ENCODE measurements at regions not wholly inside any gene's neighbourhood (a gene's known extent, or its start where the extent isn't known, plus 50 kb on each side); places are given as distances from the start of the nearest gene placed in this dataset.

DNA sequence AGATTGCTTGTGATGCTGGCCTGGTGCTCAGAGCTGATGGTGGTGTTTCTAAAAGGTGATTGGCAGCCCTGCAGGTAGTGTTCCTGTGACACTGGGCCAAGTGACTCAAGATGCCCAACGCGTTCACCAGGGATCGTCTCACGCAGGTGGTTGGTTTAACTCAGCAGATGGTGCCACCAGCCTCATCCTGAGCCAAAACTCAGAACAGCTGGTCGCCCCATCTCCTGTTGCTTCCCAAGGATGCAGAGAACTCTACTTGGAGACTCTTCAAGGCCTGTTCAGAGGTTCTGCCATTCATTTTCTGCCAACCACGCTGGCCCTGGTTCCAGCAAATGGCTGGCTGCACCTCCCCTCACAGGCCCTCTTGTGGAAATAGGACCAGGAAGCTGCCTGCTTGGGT is 394.4 kb downstream of the CDH26 start:
- Histone ChIP-seq H3K9me1 (ENCODE audit: insufficient read depth, low read length) (no peaks in the 10 kb centered on the region), H2BK20ac (ENCODE audit: low read depth, low read length) (no peak overlapping the region), H2BK5ac (ENCODE audit: low read depth, low read length, poor library complexity, severe bottlenecking) (no peak overlapping the region), H2AK9ac (replicated peaks; ENCODE audit: low read depth, low read length, poor library complexity) (no peak overlapping the region), H3K4me3 (ENCODE audit: insufficient read depth, low read depth, low read length) (no peak overlapping the region), H3K23ac (ENCODE audit: low read depth, low read length) (no peak overlapping the region), H2AK5ac (ENCODE audit: low read depth, low read length) (no peak overlapping the region), H3K14ac (replicated peaks; ENCODE audit: low read depth, low read length) (no peak overlapping the region), H3K56ac (ENCODE audit: extremely low read depth, insufficient read depth, low read length) (no peak overlapping the region), H3K4me2 (ENCODE audit: low read depth, low read length) (no peak overlapping the region), H3K9ac (ENCODE audit: low read depth, low read length) (no peak overlapping the region), H3K4me1 (ENCODE audit: control insufficient read depth, insufficient read depth, low read length) (no peaks in the 10 kb centered on the region), H4K5ac (ENCODE audit: low read depth, low read length) (no peak overlapping the region), H2AFZ (replicated peaks; ENCODE audit: low read length, poor library complexity) (no peak overlapping the region), H3K27me3 (ENCODE audit: control insufficient read depth, insufficient read depth, low read length) (no peaks in the 10 kb centered on the region), H3K4ac (ENCODE audit: low read depth, low read length) (no peak overlapping the region), H3K79me1 (ENCODE audit: low read depth in 1 of 2, low read length in 2 of 2) (no peaks in the 10 kb centered on the region), H3K9me3 (ENCODE audit: control insufficient read depth, insufficient read depth, low read length) (peaks cover 16% of the 10 kb centered on the region), H3K18ac (ENCODE audit: low read depth, low read length) (no peak overlapping the region), H3K27ac (ENCODE audit: insufficient read depth, low read length) (no peak overlapping the region), H2BK15ac (ENCODE audit: low read depth, low read length) (no peak overlapping the region), H4K20me1 (ENCODE audit: insufficient read depth, low read length) (no peaks in the 10 kb centered on the region), H4K8ac (ENCODE audit: low read depth in 2 of 2, low read length in 2 of 2) (no peak overlapping the region), H4K91ac (ENCODE audit: insufficient read depth, low read depth, low read length) (no peak overlapping the region), H3K36me3 (ENCODE audit: control insufficient read depth, insufficient read depth, low read length) (no peaks in the 10 kb centered on the region), H2BK120ac (ENCODE audit: low read depth, low read length) (no peak overlapping the region)
- CTCF ChIA-PET: no interaction called here
- DNase-seq (no peak), ATAC-seq (ENCODE audit: low read depth) (no peak)
- 77% methylated on average over 5 of the region's 6 CpGs; no CpG with 5 or more reads in 1 of the 2 experiments for WGBS, 2 experiments (ENCODE audit: extremely low coverage in 2 of 2, insufficient read length in 1 of 2)
- no peak for TF ChIP-seq NFE2L2 (IDR thresholded peaks at IDR 0.05; ENCODE audit: low read depth, low read length)
- TF ChIP-seq, protein P1, sequence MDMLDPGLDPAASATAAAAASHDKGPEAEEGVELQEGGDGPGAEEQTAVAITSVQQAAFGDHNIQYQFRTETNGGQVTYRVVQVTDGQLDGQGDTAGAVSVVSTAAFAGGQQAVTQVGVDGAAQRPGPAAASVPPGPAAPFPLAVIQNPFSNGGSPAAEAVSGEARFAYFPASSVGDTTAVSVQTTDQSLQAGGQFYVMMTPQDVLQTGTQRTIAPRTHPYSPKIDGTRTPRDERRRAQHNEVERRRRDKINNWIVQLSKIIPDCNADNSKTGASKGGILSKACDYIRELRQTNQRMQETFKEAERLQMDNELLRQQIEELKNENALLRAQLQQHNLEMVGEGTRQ (IDR thresholded peaks at IDR 0.05; ENCODE audit: low read depth, low read length): no peak
- no peak for TF ChIP-seq POLR2A (IDR thresholded peaks at IDR 0.05; ENCODE audit: low read depth, low read length)
- no peak for TF ChIP-seq MAFK (IDR thresholded peaks at IDR 0.05; ENCODE audit: low read depth, low read length)
- no peak for TF ChIP-seq RCOR1 (IDR thresholded peaks at IDR 0.05; ENCODE audit: insufficient replicate concordance, low read length)
- no peak for TF ChIP-seq BHLHE40 (IDR thresholded peaks at IDR 0.05; ENCODE audit: low read depth, low read length)
- no peak for TF ChIP-seq CEBPB (IDR thresholded peaks at IDR 0.05; ENCODE audit: low read depth, low read length)
- TF ChIP-seq MAZ (IDR thresholded peaks at IDR 0.05; ENCODE audit: borderline replicate concordance, low read depth, low read length): no peak
- TF ChIP-seq RAD21 (IDR thresholded peaks at IDR 0.05; ENCODE audit: low read length): no peak
- no peak for TF ChIP-seq MXI1 (IDR thresholded peaks at IDR 0.05; ENCODE audit: borderline replicate concordance, low read depth, low read length)
- TF ChIP-seq CHD1 (IDR thresholded peaks at IDR 0.05; ENCODE audit: low read depth, low read length): no peak
- TF ChIP-seq, protein P2, sequence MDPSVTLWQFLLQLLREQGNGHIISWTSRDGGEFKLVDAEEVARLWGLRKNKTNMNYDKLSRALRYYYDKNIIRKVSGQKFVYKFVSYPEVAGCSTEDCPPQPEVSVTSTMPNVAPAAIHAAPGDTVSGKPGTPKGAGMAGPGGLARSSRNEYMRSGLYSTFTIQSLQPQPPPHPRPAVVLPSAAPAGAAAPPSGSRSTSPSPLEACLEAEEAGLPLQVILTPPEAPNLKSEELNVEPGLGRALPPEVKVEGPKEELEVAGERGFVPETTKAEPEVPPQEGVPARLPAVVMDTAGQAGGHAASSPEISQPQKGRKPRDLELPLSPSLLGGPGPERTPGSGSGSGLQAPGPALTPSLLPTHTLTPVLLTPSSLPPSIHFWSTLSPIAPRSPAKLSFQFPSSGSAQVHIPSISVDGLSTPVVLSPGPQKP (IDR thresholded peaks at IDR 0.05; ENCODE audit: borderline replicate concordance, low read depth, low read length): no peak
- TF ChIP-seq FOS (IDR thresholded peaks at IDR 0.05; ENCODE audit: low read depth, low read length): no peak
- TF ChIP-seq, protein P3, sequence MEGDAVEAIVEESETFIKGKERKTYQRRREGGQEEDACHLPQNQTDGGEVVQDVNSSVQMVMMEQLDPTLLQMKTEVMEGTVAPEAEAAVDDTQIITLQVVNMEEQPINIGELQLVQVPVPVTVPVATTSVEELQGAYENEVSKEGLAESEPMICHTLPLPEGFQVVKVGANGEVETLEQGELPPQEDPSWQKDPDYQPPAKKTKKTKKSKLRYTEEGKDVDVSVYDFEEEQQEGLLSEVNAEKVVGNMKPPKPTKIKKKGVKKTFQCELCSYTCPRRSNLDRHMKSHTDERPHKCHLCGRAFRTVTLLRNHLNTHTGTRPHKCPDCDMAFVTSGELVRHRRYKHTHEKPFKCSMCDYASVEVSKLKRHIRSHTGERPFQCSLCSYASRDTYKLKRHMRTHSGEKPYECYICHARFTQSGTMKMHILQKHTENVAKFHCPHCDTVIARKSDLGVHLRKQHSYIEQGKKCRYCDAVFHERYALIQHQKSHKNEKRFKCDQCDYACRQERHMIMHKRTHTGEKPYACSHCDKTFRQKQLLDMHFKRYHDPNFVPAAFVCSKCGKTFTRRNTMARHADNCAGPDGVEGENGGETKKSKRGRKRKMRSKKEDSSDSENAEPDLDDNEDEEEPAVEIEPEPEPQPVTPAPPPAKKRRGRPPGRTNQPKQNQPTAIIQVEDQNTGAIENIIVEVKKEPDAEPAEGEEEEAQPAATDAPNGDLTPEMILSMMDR (conservative IDR thresholded peaks at IDR 0.05; ENCODE audit: low read depth, low read length): no peak
- TF ChIP-seq SMC3 (IDR thresholded peaks at IDR 0.05; ENCODE audit: low read depth, low read length): no peak
- TF ChIP-seq RFX5 (IDR thresholded peaks at IDR 0.05; ENCODE audit: low read depth, low read length): no peak
- dilution Hi-C loops (cut with HindIII; ENCODE audit: low sequenced_read_pairs, unreplicated experiment) (no loop called here), intact Hi-C loops (cut with micrococcal nuclease) (no loop called here), in situ Hi-C loops (cut with MboI; ENCODE audit: low sequenced_read_pairs) (no loop called here)
- POLR2A ChIA-PET (ENCODE audit: unreplicated experiment): no interaction called here
- no TSS peak for BruUV-seq (replicated peaks)
